Osteoblast (primary cell): ENCODE measurements at regions not wholly inside any gene's neighbourhood (a gene's known extent, or its start where the extent isn't known, plus 50 kb on each side); places are given as distances from the start of the nearest gene placed in this dataset.
"Not testable (repeated sequence)": the region's sequence is repeated elsewhere in the genome, so short reads cannot be mapped to it uniquely, and the experiment has no call there.

Experiments used
- DNase-seq: peaks from one replicate; pipeline ENCODE4 v3.0.0; 2011; ENCODE audit warnings: low spot score, mixed read lengths; ENCODE audit not compliant: insufficient read length; ENCODE audit errors: missing footprints
- H2AFZ ChIP-seq: 2 replicates; pipeline ENCODE4 v1.6.0; 2011; ENCODE audit warnings: mild to moderate bottlenecking, low read length
- H3K27ac ChIP-seq: 2 replicates; pipeline ENCODE4 v1.5.1; 2011; ENCODE audit warnings: mild to moderate bottlenecking, low read depth, low read length, moderate library complexity
- H3K27me3 ChIP-seq: 2 replicates; pipeline ENCODE4 v1.6.0; 2012; ENCODE audit warnings: mild to moderate bottlenecking, control low read depth, inconsistent platforms, low read length, moderate library complexity; ENCODE audit not compliant: insufficient read depth
- H3K36me3 ChIP-seq: 2 replicates; pipeline ENCODE4 v1.5.1; 2011; ENCODE audit warnings: mild to moderate bottlenecking, low read length, control low read depth, moderate library complexity; ENCODE audit not compliant: insufficient read depth
- H3K4me1 ChIP-seq: 2 replicates; pipeline ENCODE4 v1.5.1; 2011; ENCODE audit warnings: mild to moderate bottlenecking, low read length, control low read depth, moderate library complexity; ENCODE audit not compliant: insufficient read depth
- H3K4me2 ChIP-seq: 2 replicates; pipeline ENCODE4 v1.6.0; 2011; ENCODE audit warnings: mild to moderate bottlenecking, low read length; ENCODE audit not compliant: insufficient read depth
- H3K4me3 ChIP-seq: fragments of 200-600 bp; sonication (generic); 3 replicates; pipeline ENCODE4 v1.5.1; 2012; ENCODE audit warnings: mild to moderate bottlenecking, low read length, inconsistent platforms; ENCODE audit not compliant: insufficient read depth
- H3K79me2 ChIP-seq: 2 replicates; pipeline ENCODE4 v1.6.0; 2012; ENCODE audit warnings: mild to moderate bottlenecking, low read length, control low read depth, inconsistent platforms; ENCODE audit not compliant: insufficient read depth
- H3K9me3 ChIP-seq: 2 replicates; pipeline ENCODE4 v1.5.1; 2011; ENCODE audit warnings: low read depth, low read length, control low read depth
- H4K20me1 ChIP-seq: 2 replicates; pipeline ENCODE4 v1.6.0; 2012; ENCODE audit warnings: mild to moderate bottlenecking, low read length, control low read depth; ENCODE audit not compliant: insufficient read depth
- CTCF ChIP-seq: IDR thresholded peaks from 2 replicates; pipeline ENCODE4 v1.5.1; 2011; ENCODE audit warnings: mild to moderate bottlenecking, low read depth, low read length, moderate library complexity; ENCODE audit errors: extremely low read depth

- DNase-seq: peak; percentile 34
- H4K20me1 ChIP-seq: no peaks in the 10 kb centered on the region
- H3K4me2 ChIP-seq: no peak overlapping the region
- no peaks in the 10 kb centered on the region for H3K4me1 ChIP-seq
- no peak overlapping the region for H3K4me3 ChIP-seq
- no peaks in the 10 kb centered on the region for H3K79me2 ChIP-seq
- TF ChIP-seq CTCF: no peak
- H3K27me3 ChIP-seq: peaks cover 12% of the 10 kb centered on the region
- H3K36me3 ChIP-seq: no peaks in the 10 kb centered on the region
- no peaks in the 10 kb centered on the region for H3K9me3 ChIP-seq
- no peak overlapping the region for H2AFZ ChIP-seq
- no peak overlapping the region for H3K27ac ChIP-seq
Observed at GRCh38 chr18:79604913-79605880, 74.4 kb upstream of the CTDP1 start.

DNA sequence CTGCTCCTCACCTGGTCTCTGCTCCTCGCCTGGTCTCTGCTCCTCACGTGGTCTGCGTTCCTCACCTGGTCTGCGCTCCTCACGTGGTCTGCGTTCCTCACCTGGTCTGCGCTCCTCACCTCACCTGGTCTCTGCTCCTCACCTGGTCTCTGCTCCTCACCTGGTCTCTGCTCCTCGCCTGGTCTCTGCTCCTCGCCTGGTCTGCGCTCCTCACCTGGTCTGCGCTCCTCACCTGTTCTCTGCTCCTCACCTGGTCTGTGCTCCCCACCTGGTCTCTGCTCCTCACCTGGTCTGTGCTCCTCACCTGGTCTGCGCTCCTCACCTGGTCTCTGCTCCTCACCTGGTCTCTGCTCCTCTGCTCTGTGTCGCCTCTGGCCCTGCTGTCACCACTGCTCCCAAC is 73.5 kb upstream of the CTDP1 start:
- not testable (repeated sequence) for H4K20me1 ChIP-seq, H3K9me3 ChIP-seq, H3K79me2 ChIP-seq, H2AFZ ChIP-seq, H3K4me2 ChIP-seq, H3K4me1 ChIP-seq, H3K4me3 ChIP-seq, DNase-seq, H3K27ac ChIP-seq, H3K36me3 ChIP-seq
- peaks cover 11% of the 10 kb centered on the region for H3K27me3 ChIP-seq

DNA sequence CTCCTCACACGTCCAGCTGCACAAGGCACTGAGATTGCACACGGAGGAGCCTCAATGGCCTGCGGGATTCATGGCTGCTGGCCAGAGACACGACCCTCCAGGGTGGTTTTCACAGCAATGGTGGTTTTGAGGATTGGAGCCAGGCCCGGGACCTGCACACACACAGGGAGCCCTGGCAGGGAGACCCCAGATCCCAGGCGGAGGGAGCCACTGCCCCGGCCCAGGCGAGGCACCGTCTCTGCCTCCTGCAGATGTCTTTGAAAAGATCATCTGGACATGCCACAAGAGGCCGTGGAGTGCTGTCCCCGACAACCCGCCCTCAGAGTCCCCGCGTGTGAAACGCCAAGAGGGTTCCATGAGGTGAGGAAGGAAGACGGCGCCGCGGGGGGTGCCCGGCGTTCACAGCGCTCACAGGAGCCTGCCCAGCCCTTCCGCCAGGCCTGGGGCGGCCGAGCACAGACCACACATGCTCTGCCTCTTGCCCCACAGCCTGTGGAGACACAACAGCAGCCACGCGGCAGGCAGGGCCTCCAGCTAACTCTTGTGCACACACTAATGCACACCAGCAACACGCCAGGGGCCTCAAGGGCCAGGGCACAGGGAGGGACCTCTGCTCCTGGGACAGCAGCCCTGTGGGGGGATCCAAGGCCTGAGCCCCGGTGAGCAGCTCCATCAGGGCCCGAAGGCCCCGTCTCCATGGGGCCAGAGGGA is 72.8 kb upstream of the CTDP1 start:
- no peak overlapping the region for H3K27ac ChIP-seq
- H3K4me1 ChIP-seq: peaks cover 9% of the 10 kb centered on the region
- no peaks in the 10 kb centered on the region for H3K9me3 ChIP-seq
- peak; percentile 54 for DNase-seq
- no peaks in the 10 kb centered on the region for H3K79me2 ChIP-seq
- H4K20me1 ChIP-seq: no peaks in the 10 kb centered on the region
- peaks cover 11% of the 10 kb centered on the region for H3K27me3 ChIP-seq
- H3K4me3 ChIP-seq: no peak overlapping the region
- TF ChIP-seq CTCF: no peak
- H3K36me3 ChIP-seq: no peaks in the 10 kb centered on the region
- H2AFZ ChIP-seq: no peak overlapping the region
- no peak overlapping the region for H3K4me2 ChIP-seq

DNA sequence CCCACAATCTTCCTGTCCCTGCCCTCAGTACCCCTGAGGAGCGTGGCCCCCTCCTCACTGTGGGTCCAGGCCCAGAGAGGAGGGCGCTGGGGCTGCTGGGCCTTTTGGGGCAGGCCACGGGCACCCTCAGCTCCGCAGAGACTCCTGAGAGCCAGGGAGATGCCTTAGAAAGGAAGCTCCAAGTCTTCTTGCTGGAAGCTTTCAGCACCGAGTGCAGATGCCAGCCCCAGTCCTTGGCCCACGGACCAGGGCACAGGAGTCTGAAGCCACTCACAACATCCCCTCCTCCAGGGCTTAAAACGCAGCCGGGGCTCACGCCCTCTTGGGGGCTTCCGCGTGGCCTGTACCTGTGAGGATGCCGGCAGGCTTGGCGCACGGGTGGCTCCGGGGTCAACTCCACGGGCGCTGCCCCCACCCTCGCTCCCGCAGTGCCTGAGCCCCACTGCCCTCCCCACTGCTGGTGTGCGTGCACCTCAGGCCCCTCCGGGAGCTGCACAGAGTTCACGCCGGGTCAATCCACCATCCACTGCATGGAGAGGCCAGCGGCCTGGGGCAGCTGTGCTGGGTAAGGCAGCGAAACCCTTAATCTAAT is 72.1 kb upstream of the CTDP1 start:
- Histone ChIP-seq H3K4me3 (no peak overlapping the region), H3K4me2 (no peak overlapping the region), H3K79me2 (no peaks in the 10 kb centered on the region), H3K4me1 (peaks cover 9% of the 10 kb centered on the region), H3K9me3 (no peaks in the 10 kb centered on the region), H3K36me3 (no peaks in the 10 kb centered on the region), H2AFZ (no peak overlapping the region), H3K27ac (no peak overlapping the region), H3K27me3 (peaks cover 11% of the 10 kb centered on the region), H4K20me1 (no peaks in the 10 kb centered on the region)
- peak; percentile 54 for DNase-seq
- TF ChIP-seq CTCF: no peak
